Gastrocnemius medialis (tissue), 4 donors: ENCODE measurements at regions not wholly inside any gene's neighbourhood (a gene's known extent, or its start where the extent isn't known, plus 50 kb on each side); places are given as distances from the start of the nearest gene placed in this dataset.

Experiments
- ATAC-seq, 2 donors: fragments of 150-250 bp; one replicate each; pipeline ENCODE4 v1.9.1; 2016
- DNase-seq, 2 donors: peaks; one replicate each; pipeline ENCODE4 v3.0.0-alpha.2; 2019
- H3K27ac ChIP-seq, 4 donors: fragments of 200-600 bp; sonication (generic); 1 replicate in 1 of 4; 2 replicates in 3 of 4; pipeline ENCODE4 v1.5.1; 2016 to 2018; ENCODE audit warnings: mild to moderate bottlenecking in 2 of 4, moderate library complexity in 1 of 4
- H3K27me3 ChIP-seq, 3 donors: fragments of 200-600 bp; sonication (generic) in 2 of 3; 1 replicate in 1 of 3; 2 replicates in 2 of 3; pipeline versions ENCODE4 v1.5.1 to v1.6.0; 2016 to 2019; ENCODE audit warnings: mild to moderate bottlenecking in 1 of 3, moderate library complexity in 1 of 3
- H3K36me3 ChIP-seq, 2 donors: fragments of 200-600 bp; sonication (generic) in 1 of 2; one replicate each; pipeline ENCODE4 v1.5.1; 2017 to 2018
- H3K4me1 ChIP-seq, 2 donors: fragments of 200-600 bp; sonication (generic) in 1 of 2; one replicate each; pipeline ENCODE4 v1.5.1; 2016 to 2017; ENCODE audit warnings: mild to moderate bottlenecking in 2 of 2
- H3K4me3 ChIP-seq, 4 donors: fragments of 200-600 bp; sonication (generic) in 3 of 4; 1 replicate in 1 of 4; 2 replicates in 3 of 4; pipeline ENCODE4 v1.5.1; 2016 to 2019; ENCODE audit warnings: mild to moderate bottlenecking in 2 of 4
- H3K9me3 ChIP-seq, 3 donors: fragments of 200-600 bp; sonication (generic) in 2 of 3; 1 replicate in 1 of 3; 2 replicates in 2 of 3; pipeline ENCODE4 v1.5.1; 2016 to 2019
- CTCF ChIP-seq, 5 experiments: fragments of 450-650 bp in 3 of 5; fragments of 200-600 bp in 2 of 5; sonication (generic) in 2 of 5; IDR thresholded peaks in 4 of 5; conservative IDR thresholded peaks in 1 of 5; 1 replicate in 4 of 5; 2 replicates in 1 of 5; pipeline ENCODE4 v1.5.1; 2016 to 2019; ENCODE audit warnings: antibody characterized with exemption in 5 of 5, mild to moderate bottlenecking in 3 of 5, moderate library complexity in 3 of 5
- POLR2A ChIP-seq, 2 donors: fragments of 450-650 bp; IDR thresholded peaks; one replicate each; pipeline ENCODE4 v1.6.1; 2017; ENCODE audit warnings: antibody characterized with exemption in 2 of 2, mild to moderate bottlenecking in 2 of 2, moderate library complexity in 2 of 2
- in situ Hi-C, 4 donors: fragments of 200-750 bp; cut with MboI; loops; one replicate each; pipeline versions ENCODE4 v1.15.0 to v1.8.0; 2017; ENCODE audit warnings: low sequenced_read_pairs in 4 of 4
- intact Hi-C: fragments of 100-400 bp; cut with DNase I; formaldehyde crosslinking; loops from one replicate; pipeline ENCODE4 v1.15.1; 2023; ENCODE audit warnings: low total_unique reads

DNA sequence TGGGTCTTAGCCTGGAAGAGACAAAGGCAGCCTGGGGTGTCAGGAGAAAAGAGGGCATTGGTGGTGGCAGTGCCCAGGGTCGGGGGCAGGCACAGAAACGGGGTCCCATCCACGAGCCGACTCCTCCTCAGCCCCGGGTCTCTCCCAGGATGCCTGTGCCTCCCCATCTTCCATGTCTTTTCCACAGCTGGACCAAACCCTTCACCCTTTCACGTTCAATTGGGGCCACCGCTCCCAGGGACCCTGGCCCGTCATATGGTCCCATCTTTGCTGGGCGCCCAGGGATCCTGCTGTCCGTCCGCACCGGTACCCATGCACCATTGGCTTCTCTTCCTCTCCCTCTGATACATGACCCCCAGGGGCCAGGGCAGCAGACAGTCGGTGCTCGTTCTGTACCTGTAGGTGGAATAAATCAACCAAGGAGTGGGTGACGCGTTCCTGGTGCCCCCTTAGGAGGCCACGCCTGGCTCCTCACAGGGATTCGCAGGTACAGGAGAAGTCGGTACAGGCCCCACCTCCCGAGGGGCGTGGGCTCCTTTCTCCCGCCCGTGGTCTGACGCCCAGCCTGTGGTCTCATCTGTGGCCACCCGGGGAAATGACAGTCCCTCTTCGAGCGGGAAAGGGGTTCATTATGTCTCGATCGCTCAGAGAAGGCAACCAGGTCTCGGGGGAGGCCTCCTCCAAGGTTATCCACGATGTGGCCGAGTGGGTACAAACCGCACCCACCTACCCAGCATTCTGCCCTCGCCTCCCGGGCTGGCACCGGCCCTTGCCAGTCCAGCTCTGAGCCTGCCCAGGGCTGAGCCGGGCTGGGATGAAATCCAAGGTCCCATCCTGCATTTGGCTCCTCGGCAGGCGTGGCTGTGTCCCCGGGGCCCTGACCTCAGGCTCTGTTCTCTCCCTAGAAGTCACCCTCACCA is 1493.6 kb downstream of the BRD1 start:
- intact Hi-C loops (no loop called here), in situ Hi-C loops (no loop called here)
- Histone ChIP-seq H3K4me3 (no peak overlapping the region), H3K9me3 (no peaks in the 10 kb centered on the region), H3K4me1 (no peaks in the 10 kb centered on the region), H3K27ac (no peak overlapping the region), H3K36me3 (no peaks in the 10 kb centered on the region), H3K27me3 (no peaks in the 10 kb centered on the region)
- no peak for ATAC-seq
- TF ChIP-seq POLR2A (IDR thresholded peaks at IDR 0.05) (no peak), CTCF (IDR thresholded peaks at IDR 0.05 in 4 of 5, conservative IDR thresholded peaks at IDR 0.05 in 1 of 5) (no peak)
- no peak for DNase-seq

- Histone ChIP-seq H3K27ac (no peak overlapping the region), H3K4me3 (no peak overlapping the region), H3K36me3 (no peaks in the 10 kb centered on the region), H3K9me3 (no peaks in the 10 kb centered on the region), H3K27me3 (no peaks in the 10 kb centered on the region), H3K4me1 (no peaks in the 10 kb centered on the region)
- DNase-seq (no peak), ATAC-seq (no peak)
- intact Hi-C loops (no loop called here), in situ Hi-C loops (no loop called here)
- TF ChIP-seq CTCF (IDR thresholded peaks at IDR 0.05 in 4 of 5, conservative IDR thresholded peaks at IDR 0.05 in 1 of 5) = no peak
Measured at GRCh38 chr22:48333323-48333763, 1494.3 kb downstream of the BRD1 start.

DNA sequence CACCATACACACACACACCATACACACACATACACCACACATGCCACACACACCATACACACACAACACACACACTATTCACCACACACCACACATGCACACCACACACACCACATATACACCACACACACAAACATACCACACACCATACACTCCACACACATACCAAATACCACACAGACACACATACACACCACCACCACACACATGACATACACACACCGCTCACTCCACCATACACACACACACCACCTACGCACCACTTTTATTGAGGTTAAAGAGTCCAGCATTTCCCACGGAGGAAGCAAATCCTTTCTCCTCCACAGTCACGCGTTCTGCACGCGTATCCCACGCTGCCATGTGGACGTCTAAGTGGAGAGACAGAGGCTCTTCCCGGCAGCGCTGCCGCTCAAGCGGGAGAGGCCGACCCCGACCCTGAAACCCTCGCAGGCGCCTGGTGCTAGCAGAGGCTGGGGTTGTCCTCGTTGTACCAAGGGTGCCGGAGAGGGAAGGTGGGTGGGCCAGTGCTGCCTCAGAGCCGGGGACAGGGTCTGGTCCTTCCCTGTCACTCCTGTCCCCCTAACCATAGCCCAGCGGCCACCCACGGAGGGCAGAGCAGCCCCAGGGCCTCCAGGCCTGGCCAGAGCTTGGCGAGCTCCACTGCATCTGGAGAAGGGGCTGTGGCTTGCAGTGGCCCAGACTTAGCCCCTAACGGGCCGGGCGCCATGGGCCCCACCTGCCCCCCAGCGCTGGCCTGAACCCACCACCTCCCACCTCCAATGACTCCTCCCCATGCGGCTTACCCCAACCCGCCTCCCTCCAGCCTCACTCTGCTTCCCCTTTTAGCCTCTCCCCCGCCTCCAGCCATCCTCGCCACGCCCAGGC is 1495.0 kb downstream of the BRD1 start:
- TF ChIP-seq POLR2A (IDR thresholded peaks at IDR 0.05) (no peak), CTCF (IDR thresholded peaks at IDR 0.05 in 4 of 5, conservative IDR thresholded peaks at IDR 0.05 in 1 of 5) (no peak)
- intact Hi-C loops (no loop called here), in situ Hi-C loops (no loop called here)
- ATAC-seq (no peak), DNase-seq (no peak)
- Histone ChIP-seq H3K27me3 (no peaks in the 10 kb centered on the region), H3K9me3 (no peaks in the 10 kb centered on the region), H3K4me3 (no peak overlapping the region), H3K36me3 (no peaks in the 10 kb centered on the region), H3K4me1 (no peaks in the 10 kb centered on the region), H3K27ac (no peak overlapping the region)

- TF ChIP-seq POLR2A (IDR thresholded peaks at IDR 0.05) (no peak), CTCF (IDR thresholded peaks at IDR 0.05 in 4 of 5, conservative IDR thresholded peaks at IDR 0.05 in 1 of 5) (no peak)
- no peaks in the 10 kb centered on the region for H3K36me3 ChIP-seq
- H3K4me1 ChIP-seq = no peaks in the 10 kb centered on the region
- H3K9me3 ChIP-seq = no peaks in the 10 kb centered on the region
- no peak for ATAC-seq
- no peak overlapping the region for H3K4me3 ChIP-seq
- no peaks in the 10 kb centered on the region for H3K27me3 ChIP-seq
- H3K27ac ChIP-seq = no peak overlapping the region
- in situ Hi-C loops = no loop called here
- intact Hi-C loops = no loop called here
- DNase-seq = no peak
Measured at GRCh38 chr22:48331691-48332220, 1495.9 kb downstream of the BRD1 start.
